ENCODE measurements at regions not wholly inside any gene's neighbourhood (a gene's known extent, or its start where the extent isn't known, plus 50 kb on each side); places are given as distances from the start of the nearest gene placed in this dataset.

DNA sequence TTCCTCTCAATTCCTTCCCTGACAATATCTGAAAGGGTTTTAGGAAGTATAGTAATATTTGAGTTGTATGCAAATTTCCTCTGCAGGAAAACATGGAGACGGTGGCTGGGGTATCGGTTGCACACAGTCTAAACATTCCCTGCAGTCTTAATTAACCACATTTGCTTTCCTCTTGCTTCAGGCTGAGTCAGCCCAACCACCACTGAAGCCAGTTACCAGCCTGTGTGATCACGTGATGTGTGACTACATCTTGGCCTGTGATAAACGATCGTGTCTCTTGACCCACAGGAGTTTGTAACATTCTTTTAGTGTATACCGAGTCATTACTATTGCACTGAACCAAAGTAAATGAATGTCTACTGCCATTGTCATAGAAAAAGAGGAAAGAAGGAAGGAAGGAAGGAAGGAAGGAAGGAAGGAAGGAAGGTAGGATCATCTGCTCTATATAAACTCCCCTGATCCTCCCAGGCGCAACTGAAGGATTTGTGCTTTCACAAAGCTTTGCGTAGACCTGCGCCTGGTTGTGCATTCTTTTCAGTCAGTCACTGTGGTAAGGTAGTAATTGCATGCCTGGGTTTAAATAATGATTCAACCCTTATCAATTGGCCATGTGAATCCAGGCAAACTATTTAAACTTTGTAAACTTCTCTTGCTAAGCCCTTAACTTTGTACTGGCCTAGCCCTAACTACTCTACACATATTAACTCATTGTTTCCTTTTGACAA lies 280.6 kb upstream of the SALL1 start:
- Histone ChIP-seq H3K36me3 (ENCODE audit: insufficient read depth, low read length) (no peaks in the 10 kb centered on the region), H3K4me1 (ENCODE audit: insufficient read depth, low read length) (peaks cover 10% of the 10 kb centered on the region), H3K79me2 (ENCODE audit: insufficient read depth, low read length) (no peaks in the 10 kb centered on the region), H3K4me3 (ENCODE audit: insufficient read depth, low read length) (no peak overlapping the region), H4K20me1 (ENCODE audit: insufficient read depth, low read length) (no peaks in the 10 kb centered on the region), H3K4me2 (ENCODE audit: insufficient read depth, low read length) (peak overlapping the region; percentile 48), H2AFZ (ENCODE audit: low read length) (no peak overlapping the region), H3K27me3 (ENCODE audit: insufficient read depth, low read length) (no peaks in the 10 kb centered on the region), H3K27ac (ENCODE audit: low read depth, low read length) (no peak overlapping the region), H3K9me3 (ENCODE audit: low read depth, low read length) (no peaks in the 10 kb centered on the region)
- DNase-seq (ENCODE audit: insufficient read length, low spot score, missing footprints) = peak; percentile 45
- TF ChIP-seq, protein P1, sequence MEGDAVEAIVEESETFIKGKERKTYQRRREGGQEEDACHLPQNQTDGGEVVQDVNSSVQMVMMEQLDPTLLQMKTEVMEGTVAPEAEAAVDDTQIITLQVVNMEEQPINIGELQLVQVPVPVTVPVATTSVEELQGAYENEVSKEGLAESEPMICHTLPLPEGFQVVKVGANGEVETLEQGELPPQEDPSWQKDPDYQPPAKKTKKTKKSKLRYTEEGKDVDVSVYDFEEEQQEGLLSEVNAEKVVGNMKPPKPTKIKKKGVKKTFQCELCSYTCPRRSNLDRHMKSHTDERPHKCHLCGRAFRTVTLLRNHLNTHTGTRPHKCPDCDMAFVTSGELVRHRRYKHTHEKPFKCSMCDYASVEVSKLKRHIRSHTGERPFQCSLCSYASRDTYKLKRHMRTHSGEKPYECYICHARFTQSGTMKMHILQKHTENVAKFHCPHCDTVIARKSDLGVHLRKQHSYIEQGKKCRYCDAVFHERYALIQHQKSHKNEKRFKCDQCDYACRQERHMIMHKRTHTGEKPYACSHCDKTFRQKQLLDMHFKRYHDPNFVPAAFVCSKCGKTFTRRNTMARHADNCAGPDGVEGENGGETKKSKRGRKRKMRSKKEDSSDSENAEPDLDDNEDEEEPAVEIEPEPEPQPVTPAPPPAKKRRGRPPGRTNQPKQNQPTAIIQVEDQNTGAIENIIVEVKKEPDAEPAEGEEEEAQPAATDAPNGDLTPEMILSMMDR (IDR thresholded peaks at IDR 0.05; ENCODE audit: extremely low read depth, low read depth, low read length) = no peak

DNA sequence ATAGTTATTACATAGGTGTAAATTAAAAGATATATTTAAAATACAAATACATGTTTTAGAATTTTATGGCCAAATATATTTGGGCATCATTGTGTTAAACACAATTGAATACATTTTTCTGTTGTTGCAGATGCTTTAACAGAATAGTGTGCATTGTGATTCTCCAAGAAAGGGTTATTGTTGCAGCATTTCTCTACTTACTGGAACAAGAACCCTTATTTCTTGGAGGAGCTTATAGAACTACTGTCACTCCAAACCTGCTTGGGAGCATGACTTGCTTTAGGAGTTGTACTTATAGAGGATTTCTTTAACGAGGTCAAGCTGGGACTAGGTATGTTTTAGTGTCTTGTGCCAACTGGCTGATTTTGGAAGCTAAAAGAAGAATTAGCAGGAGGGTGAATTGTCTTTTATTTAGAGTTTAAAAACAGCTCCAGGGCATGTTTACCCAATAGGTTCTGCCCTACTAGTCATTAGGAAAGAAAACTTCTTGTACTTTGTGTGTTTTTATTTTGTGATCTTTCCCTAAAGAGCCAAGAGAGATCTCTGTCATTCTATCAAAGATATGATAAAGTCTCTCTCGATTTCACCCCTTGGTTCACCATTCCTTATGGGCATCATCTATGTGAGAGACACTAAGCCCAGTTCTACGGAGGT lies 279.8 kb upstream of the SALL1 start:
- Histone ChIP-seq H2AFZ (ENCODE audit: low read length) (no peak overlapping the region), H3K4me1 (ENCODE audit: insufficient read depth, low read length) (peaks cover 10% of the 10 kb centered on the region), H3K36me3 (ENCODE audit: insufficient read depth, low read length) (no peaks in the 10 kb centered on the region), H3K4me2 (ENCODE audit: insufficient read depth, low read length) (peak overlapping the region; percentile 48), H3K4me3 (ENCODE audit: insufficient read depth, low read length) (no peak overlapping the region), H3K9me3 (ENCODE audit: low read depth, low read length) (no peaks in the 10 kb centered on the region), H4K20me1 (ENCODE audit: insufficient read depth, low read length) (no peaks in the 10 kb centered on the region), H3K79me2 (ENCODE audit: insufficient read depth, low read length) (no peaks in the 10 kb centered on the region), H3K27ac (ENCODE audit: low read depth, low read length) (no peak overlapping the region), H3K27me3 (ENCODE audit: insufficient read depth, low read length) (no peaks in the 10 kb centered on the region)
- TF ChIP-seq, protein P1 (IDR thresholded peaks at IDR 0.05; ENCODE audit: extremely low read depth, low read depth, low read length) = no peak
- DNase-seq (ENCODE audit: insufficient read length, low spot score, missing footprints) = no peak

DNA sequence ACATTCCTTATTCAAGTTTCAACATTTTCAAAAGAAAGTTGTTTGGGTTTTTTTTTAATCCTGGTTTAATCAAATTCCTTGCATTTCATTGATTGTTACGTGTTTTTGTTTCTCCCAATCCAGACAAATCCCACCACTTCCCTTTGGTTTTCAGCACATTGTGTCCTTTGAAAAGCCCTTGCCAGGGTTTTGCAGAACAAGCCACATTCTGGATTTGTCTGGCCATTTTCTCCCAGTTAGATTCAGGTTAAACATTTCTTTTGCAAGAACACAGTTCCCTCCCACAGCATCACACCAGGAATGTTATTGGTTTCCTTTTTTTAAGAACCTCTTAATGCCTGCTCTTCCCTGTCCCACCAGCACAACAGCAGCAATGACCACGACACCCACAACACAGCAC lies 278.0 kb upstream of the SALL1 start:
- no peaks in the 10 kb centered on the region for H3K27me3 ChIP-seq (ENCODE audit: insufficient read depth, low read length)
- no peak overlapping the region for H3K4me2 ChIP-seq (ENCODE audit: insufficient read depth, low read length)
- no peaks in the 10 kb centered on the region for H3K36me3 ChIP-seq (ENCODE audit: insufficient read depth, low read length)
- TF ChIP-seq, protein P1 (IDR thresholded peaks at IDR 0.05; ENCODE audit: extremely low read depth, low read depth, low read length) = no peak
- no peak overlapping the region for H2AFZ ChIP-seq (ENCODE audit: low read length)
- no peaks in the 10 kb centered on the region for H3K9me3 ChIP-seq (ENCODE audit: low read depth, low read length)
- peaks cover 10% of the 10 kb centered on the region for H3K4me1 ChIP-seq (ENCODE audit: insufficient read depth, low read length)
- DNase-seq (ENCODE audit: insufficient read length, low spot score, missing footprints) = no peak
- no peak overlapping the region for H3K4me3 ChIP-seq (ENCODE audit: insufficient read depth, low read length)
- no peaks in the 10 kb centered on the region for H3K79me2 ChIP-seq (ENCODE audit: insufficient read depth, low read length)
- H4K20me1 ChIP-seq (ENCODE audit: insufficient read depth, low read length) = no peaks in the 10 kb centered on the region
- no peak overlapping the region for H3K27ac ChIP-seq (ENCODE audit: low read depth, low read length)

DNA sequence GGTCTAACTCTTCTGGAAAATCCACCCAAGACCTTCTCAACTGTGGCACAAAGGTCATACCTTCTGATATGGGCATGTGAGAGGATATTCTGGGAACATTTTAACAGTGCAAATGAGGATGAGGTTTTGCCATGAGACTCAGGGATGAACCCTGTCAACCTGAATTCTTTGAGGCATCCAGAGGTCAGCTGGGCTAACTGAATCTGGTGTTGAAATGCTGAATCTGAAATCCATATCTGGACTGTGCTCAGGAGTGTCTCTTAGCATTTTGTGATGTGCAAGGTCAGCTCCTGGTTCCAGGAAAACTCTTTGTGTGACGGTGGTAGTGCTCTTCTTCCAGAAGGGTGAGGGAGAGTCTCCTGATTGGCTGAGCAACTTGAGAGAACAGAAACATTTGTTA lies 276.0 kb upstream of the SALL1 start:
- H3K79me2 ChIP-seq (ENCODE audit: insufficient read depth, low read length) = no peaks in the 10 kb centered on the region
- H3K27ac ChIP-seq (ENCODE audit: low read depth, low read length) = no peak overlapping the region
- no peak overlapping the region for H3K4me3 ChIP-seq (ENCODE audit: insufficient read depth, low read length)
- no peaks in the 10 kb centered on the region for H3K36me3 ChIP-seq (ENCODE audit: insufficient read depth, low read length)
- H3K4me2 ChIP-seq (ENCODE audit: insufficient read depth, low read length) = no peak overlapping the region
- no peak for DNase-seq (ENCODE audit: insufficient read length, low spot score, missing footprints)
- TF ChIP-seq, protein P1 (IDR thresholded peaks at IDR 0.05; ENCODE audit: extremely low read depth, low read depth, low read length) = no peak
- peaks cover 9% of the 10 kb centered on the region for H3K4me1 ChIP-seq (ENCODE audit: insufficient read depth, low read length)
- H2AFZ ChIP-seq (ENCODE audit: low read length) = no peak overlapping the region
- no peaks in the 10 kb centered on the region for H3K27me3 ChIP-seq (ENCODE audit: insufficient read depth, low read length)
- no peaks in the 10 kb centered on the region for H4K20me1 ChIP-seq (ENCODE audit: insufficient read depth, low read length)
- H3K9me3 ChIP-seq (ENCODE audit: low read depth, low read length) = no peaks in the 10 kb centered on the region
